IMR-90 (cell line): ENCODE measurements at regions not wholly inside any gene's neighbourhood (a gene's known extent, or its start where the extent isn't known, plus 50 kb on each side); places are given as distances from the start of the nearest gene placed in this dataset.

ENCODE experiments used
- ATAC-seq: fragments of 200-7000 bp; cut with Tn5 transposase; 2 replicates; pipeline ENCODE4 v1.9.1; 2020; ENCODE audit warnings: low read depth, mild to moderate bottlenecking, moderate library complexity
- BruUV-seq: library from RNA; stranded (reverse); fragments of 400-500 nt; replicated peaks from 2 replicates; lab custom pipeline; 2021; lab: Mats Ljungman, UMichigan
- CTCF ChIA-PET: fragments of 300-600 bp; formaldehyde crosslinking; extraction: SDS; loops from one replicate; lab custom pipeline; 2021; ENCODE audit warnings: antibody characterized with exemption; lab: Yijun Ruan, JAX
- POLR2A ChIA-PET: fragments of 300-600 bp; sonication (Branson Sonifier 250); formaldehyde crosslinking; loops from one replicate; lab custom pipeline; 2022; ENCODE audit warnings: antibody characterized with exemption; ENCODE audit not compliant: unreplicated experiment; lab: Charles Lee
- DNase-seq: peaks from one replicate; pipeline ENCODE4 v3.0.0; 2013
- H2AFZ ChIP-seq: replicated peaks from 2 replicates; pipeline ENCODE3; 2013; ENCODE audit warnings: low read length, mild to moderate bottlenecking; ENCODE audit not compliant: poor library complexity
- H2AK5ac ChIP-seq: 2 replicates; pipeline ENCODE4 v1.6.1; 2013; ENCODE audit warnings: low read depth, low read length, inconsistent platforms
- H2AK9ac ChIP-seq: replicated peaks from 2 replicates; pipeline ENCODE3; 2013; ENCODE audit warnings: mild to moderate bottlenecking, low read depth, low read length, moderate library complexity; ENCODE audit not compliant: poor library complexity
- H2BK120ac ChIP-seq: 2 replicates; pipeline ENCODE4 v1.6.1; 2013; ENCODE audit warnings: low read depth, low read length, inconsistent platforms
- H2BK15ac ChIP-seq: 3 replicates; pipeline ENCODE4 v1.6.1; 2013; ENCODE audit warnings: low read depth, low read length, inconsistent platforms
- H2BK20ac ChIP-seq: 2 replicates; pipeline ENCODE4 v1.6.1; 2013; ENCODE audit warnings: low read depth, mild to moderate bottlenecking, inconsistent platforms, low read length, moderate library complexity
- H2BK5ac ChIP-seq: 2 replicates; pipeline ENCODE4 v1.6.1; 2013; ENCODE audit warnings: mild to moderate bottlenecking, low read depth, low read length, inconsistent platforms; ENCODE audit not compliant: poor library complexity, severe bottlenecking
- H3K14ac ChIP-seq: replicated peaks from 2 replicates; pipeline ENCODE4 v1.6.1; 2013; ENCODE audit warnings: low read depth, low read length, inconsistent platforms
- H3K18ac ChIP-seq: 2 replicates; pipeline ENCODE4 v1.6.1; 2013; ENCODE audit warnings: low read depth, low read length, control low read depth
- H3K23ac ChIP-seq: 2 replicates; pipeline ENCODE4 v1.6.1; 2013; ENCODE audit warnings: low read depth, low read length, inconsistent platforms
- H3K27ac ChIP-seq: 2 replicates; pipeline ENCODE4 v1.5.1; 2013; ENCODE audit warnings: mild to moderate bottlenecking, control low read depth, low read length; ENCODE audit not compliant: insufficient read depth
- H3K27me3 ChIP-seq: 2 replicates; pipeline ENCODE4 v1.6.1; 2013; ENCODE audit warnings: low read length; ENCODE audit not compliant: control insufficient read depth, insufficient read depth
- H3K36me3 ChIP-seq: 2 replicates; pipeline ENCODE4 v1.6.1; 2013; ENCODE audit warnings: low read length, mixed read lengths; ENCODE audit not compliant: control insufficient read depth, insufficient read depth
- H3K4ac ChIP-seq: 2 replicates; pipeline ENCODE4 v1.6.1; 2013; ENCODE audit warnings: low read depth, low read length, inconsistent platforms
- H3K4me1 ChIP-seq: 2 replicates; pipeline ENCODE4 v1.6.1; 2013; ENCODE audit warnings: low read length, mixed read lengths; ENCODE audit not compliant: control insufficient read depth, insufficient read depth
- H3K4me2 ChIP-seq: 2 replicates; pipeline ENCODE4 v1.6.1; 2013; ENCODE audit warnings: low read depth, mild to moderate bottlenecking, control low read depth, low read length, moderate library complexity
- H3K4me3 ChIP-seq: 2 replicates; pipeline ENCODE4 v1.5.1; 2013; ENCODE audit warnings: low read depth, mild to moderate bottlenecking, control low read depth, low read length, moderate library complexity; ENCODE audit not compliant: insufficient read depth
- H3K56ac ChIP-seq: 2 replicates; pipeline ENCODE4 v1.6.1; 2013; ENCODE audit warnings: low read length, inconsistent platforms; ENCODE audit not compliant: insufficient read depth; ENCODE audit errors: extremely low read depth
- H3K79me1 ChIP-seq, 2 experiments: 2 replicates each; pipeline ENCODE4 v1.6.1; 2013; ENCODE audit warnings: low read length in 2 of 2, inconsistent platforms in 1 of 2, low read depth in 1 of 2
- H3K9ac ChIP-seq: 2 replicates; pipeline ENCODE4 v1.6.1; 2013; ENCODE audit warnings: low read depth, low read length, control low read depth
- H3K9me1 ChIP-seq: 2 replicates; pipeline ENCODE4 v1.6.1; 2013; ENCODE audit warnings: low read length, inconsistent platforms; ENCODE audit not compliant: insufficient read depth
- H3K9me3 ChIP-seq: 2 replicates; pipeline ENCODE4 v1.6.1; 2013; ENCODE audit warnings: low read length; ENCODE audit not compliant: control insufficient read depth, insufficient read depth
- H4K20me1 ChIP-seq: 2 replicates; pipeline ENCODE4 v1.6.1; 2013; ENCODE audit warnings: low read length, inconsistent platforms; ENCODE audit not compliant: insufficient read depth
- H4K5ac ChIP-seq: 2 replicates; pipeline ENCODE4 v1.6.1; 2013; ENCODE audit warnings: mild to moderate bottlenecking, low read depth, low read length, control low read depth
- H4K8ac ChIP-seq, 2 experiments: 2 replicates each; pipeline ENCODE4 v1.6.1; 2013; ENCODE audit warnings: low read depth in 2 of 2, low read length in 2 of 2, control low read depth in 1 of 2, inconsistent platforms in 1 of 2
- H4K91ac ChIP-seq: 2 replicates; pipeline ENCODE4 v1.6.1; 2013; ENCODE audit warnings: low read depth, low read length, inconsistent platforms; ENCODE audit not compliant: insufficient read depth
- BHLHE40 ChIP-seq: fragments of 150-350 bp; IDR thresholded peaks from 2 replicates; pipeline ENCODE4 v1.6.1; 2016; ENCODE audit warnings: mild to moderate bottlenecking, low read depth, low read length
- CEBPB ChIP-seq: IDR thresholded peaks from 2 replicates; pipeline ENCODE4 v1.6.1; 2012; ENCODE audit warnings: low read depth, low read length, improper control_type of control experiment
- CHD1 ChIP-seq: IDR thresholded peaks from 2 replicates; pipeline ENCODE4 v1.6.1; 2012; ENCODE audit warnings: low read depth, low read length, improper control_type of control experiment
- FOS ChIP-seq: fragments of 150-350 bp; IDR thresholded peaks from 2 replicates; pipeline ENCODE4 v1.6.1; 2016; ENCODE audit warnings: low read depth, low read length
- MAFK ChIP-seq: IDR thresholded peaks from 2 replicates; pipeline ENCODE4 v1.6.1; 2012; ENCODE audit warnings: low read depth, low read length, improper control_type of control experiment
- MAZ ChIP-seq: IDR thresholded peaks from 2 replicates; pipeline ENCODE4 v1.6.1; 2012; ENCODE audit warnings: low read depth, mild to moderate bottlenecking, low read length, improper control_type of control experiment, moderate library complexity, borderline replicate concordance
- MXI1 ChIP-seq: IDR thresholded peaks from 2 replicates; pipeline ENCODE4 v1.6.1; 2012; ENCODE audit warnings: low read depth, mild to moderate bottlenecking, low read length, moderate library complexity, borderline replicate concordance
- NFE2L2 ChIP-seq: fragments of 150-350 bp; IDR thresholded peaks from 2 replicates; pipeline ENCODE4 v1.6.1; 2016; ENCODE audit warnings: low read depth, mild to moderate bottlenecking, low read length
- POLR2A ChIP-seq: IDR thresholded peaks from 2 replicates; pipeline ENCODE4 v1.6.1; 2012; ENCODE audit warnings: mild to moderate bottlenecking, low read depth, low read length
- RAD21 ChIP-seq: IDR thresholded peaks from 2 replicates; pipeline ENCODE4 v1.6.1; 2012; ENCODE audit warnings: low read length, improper control_type of control experiment
- RCOR1 ChIP-seq: IDR thresholded peaks from 2 replicates; pipeline ENCODE4 v1.6.1; 2012; ENCODE audit warnings: mild to moderate bottlenecking, low read length, improper control_type of control experiment; ENCODE audit not compliant: insufficient replicate concordance
- RFX5 ChIP-seq: IDR thresholded peaks from 2 replicates; pipeline ENCODE4 v1.8.0; 2012; ENCODE audit warnings: low read depth, mild to moderate bottlenecking, low read length, moderate library complexity
- SMC3 ChIP-seq: fragments of 150-350 bp; IDR thresholded peaks from 2 replicates; pipeline ENCODE4 v1.6.1; 2016; ENCODE audit warnings: low read depth, mild to moderate bottlenecking, antibody characterized with exemption, low read length, moderate library complexity
- WGBS, 2 experiments: methylation state at CpG; one replicate each; pipeline versions ENCODE4 v1.1.5 to v1.1.7; 2013; ENCODE audit warnings: missing lambda C conversion rate in 2 of 2; ENCODE audit not compliant: insufficient read length in 1 of 2; ENCODE audit errors: extremely low coverage in 2 of 2; 5-methylcytosine and 5-hydroxymethylcytosine counted together
- dilution Hi-C: fragments of 300-500 bp; cut with HindIII; formaldehyde crosslinking; loops from one replicate; pipeline ENCODE4 v1.14.3; 2018; ENCODE audit warnings: low sequenced_read_pairs; ENCODE audit not compliant: unreplicated experiment
- in situ Hi-C: fragments of 300-500 bp; cut with MboI; formaldehyde crosslinking; loops from 3 replicates; pipeline ENCODE4 v1.14.3; 2019; ENCODE audit warnings: low sequenced_read_pairs, inconsistent platforms, mixed read lengths
- intact Hi-C: fragments of 100-400 bp; cut with micrococcal nuclease; formaldehyde crosslinking; loops from 2 replicates; pipeline ENCODE4 v1.10.0; 2022
- TF ChIP-seq, protein P1 (sequence below): fragments of 150-350 bp; IDR thresholded peaks from 2 replicates; pipeline ENCODE4 v1.6.1; 2016; ENCODE audit warnings: low read depth, mild to moderate bottlenecking, low read length, moderate library complexity, borderline replicate concordance
- TF ChIP-seq, protein P2 (sequence below): fragments of 150-350 bp; IDR thresholded peaks from 2 replicates; pipeline ENCODE4 v1.6.1; 2017; ENCODE audit warnings: mild to moderate bottlenecking, antibody characterized with exemption, low read length, low read depth
- TF ChIP-seq, protein P3 (sequence below): conservative IDR thresholded peaks from 2 replicates; pipeline ENCODE4 v1.5.1; 2012; ENCODE audit warnings: mild to moderate bottlenecking, low read depth, low read length, improper control_type of control experiment

DNA sequence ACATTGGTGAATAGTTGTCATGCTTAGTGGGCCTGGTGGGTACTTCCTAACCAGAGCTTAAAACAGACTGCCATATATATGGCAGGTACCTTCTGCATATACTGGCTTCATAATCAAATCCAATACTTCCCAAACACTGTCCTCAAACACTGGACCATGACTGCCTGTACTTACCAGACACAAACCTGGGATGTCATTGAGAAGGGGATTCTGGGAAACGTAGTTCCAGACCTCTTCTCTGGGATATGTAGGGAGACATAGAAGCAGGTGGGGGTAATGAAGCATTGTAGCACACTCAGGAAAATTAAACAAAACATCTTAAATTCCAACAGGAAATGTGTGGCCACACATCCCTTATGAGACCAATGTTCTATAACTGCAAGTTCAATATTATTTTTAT, 76.5 kb upstream of the ADAMTS5 start:
- Histone ChIP-seq H3K27ac (no peak overlapping the region), H2AK5ac (no peak overlapping the region), H3K23ac (no peak overlapping the region), H2BK15ac (no peak overlapping the region), H3K36me3 (no peaks in the 10 kb centered on the region), H3K79me1 (no peaks in the 10 kb centered on the region), H3K9ac (no peak overlapping the region), H4K5ac (no peak overlapping the region), H3K4ac (no peak overlapping the region), H2AK9ac (no peak overlapping the region), H2BK120ac (no peak overlapping the region), H3K4me3 (no peak overlapping the region), H2AFZ (no peak overlapping the region), H3K18ac (no peak overlapping the region), H3K9me3 (no peaks in the 10 kb centered on the region; the same call in 1 of the 2 replicates), H2BK5ac (no peak overlapping the region), H4K20me1 (no peaks in the 10 kb centered on the region), H3K4me1 (peaks cover 7% of the 10 kb centered on the region; the same call in 1 of the 2 replicates), H3K9me1 (no peaks in the 10 kb centered on the region), H3K56ac (no peak overlapping the region), H3K14ac (no peak overlapping the region), H3K4me2 (no peak overlapping the region), H2BK20ac (no peak overlapping the region), H4K8ac (no peak overlapping the region), H3K27me3 (no peaks in the 10 kb centered on the region), H4K91ac (no peak overlapping the region)
- CTCF ChIA-PET, result no interaction called here
- dilution Hi-C loops (no loop called here), intact Hi-C loops (no loop called here), in situ Hi-C loops (no loop called here)
- POLR2A ChIA-PET, result no interaction called here
- no CpG with 5 or more reads among the region's 1 CpG for WGBS, 2 experiments
- TF ChIP-seq, protein P1, sequence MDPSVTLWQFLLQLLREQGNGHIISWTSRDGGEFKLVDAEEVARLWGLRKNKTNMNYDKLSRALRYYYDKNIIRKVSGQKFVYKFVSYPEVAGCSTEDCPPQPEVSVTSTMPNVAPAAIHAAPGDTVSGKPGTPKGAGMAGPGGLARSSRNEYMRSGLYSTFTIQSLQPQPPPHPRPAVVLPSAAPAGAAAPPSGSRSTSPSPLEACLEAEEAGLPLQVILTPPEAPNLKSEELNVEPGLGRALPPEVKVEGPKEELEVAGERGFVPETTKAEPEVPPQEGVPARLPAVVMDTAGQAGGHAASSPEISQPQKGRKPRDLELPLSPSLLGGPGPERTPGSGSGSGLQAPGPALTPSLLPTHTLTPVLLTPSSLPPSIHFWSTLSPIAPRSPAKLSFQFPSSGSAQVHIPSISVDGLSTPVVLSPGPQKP, result no peak
- no peak for TF ChIP-seq MXI1
- no peak for TF ChIP-seq RFX5
- no peak for TF ChIP-seq MAFK
- TF ChIP-seq BHLHE40, result no peak
- TF ChIP-seq CHD1, result no peak
- no peak for TF ChIP-seq POLR2A
- no peak for TF ChIP-seq NFE2L2
- TF ChIP-seq CEBPB, result no peak
- TF ChIP-seq SMC3, result no peak
- TF ChIP-seq, protein P2, sequence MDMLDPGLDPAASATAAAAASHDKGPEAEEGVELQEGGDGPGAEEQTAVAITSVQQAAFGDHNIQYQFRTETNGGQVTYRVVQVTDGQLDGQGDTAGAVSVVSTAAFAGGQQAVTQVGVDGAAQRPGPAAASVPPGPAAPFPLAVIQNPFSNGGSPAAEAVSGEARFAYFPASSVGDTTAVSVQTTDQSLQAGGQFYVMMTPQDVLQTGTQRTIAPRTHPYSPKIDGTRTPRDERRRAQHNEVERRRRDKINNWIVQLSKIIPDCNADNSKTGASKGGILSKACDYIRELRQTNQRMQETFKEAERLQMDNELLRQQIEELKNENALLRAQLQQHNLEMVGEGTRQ, result no peak
- no peak for TF ChIP-seq RCOR1
- TF ChIP-seq MAZ, result no peak
- TF ChIP-seq RAD21, result no peak
- TF ChIP-seq, protein P3, sequence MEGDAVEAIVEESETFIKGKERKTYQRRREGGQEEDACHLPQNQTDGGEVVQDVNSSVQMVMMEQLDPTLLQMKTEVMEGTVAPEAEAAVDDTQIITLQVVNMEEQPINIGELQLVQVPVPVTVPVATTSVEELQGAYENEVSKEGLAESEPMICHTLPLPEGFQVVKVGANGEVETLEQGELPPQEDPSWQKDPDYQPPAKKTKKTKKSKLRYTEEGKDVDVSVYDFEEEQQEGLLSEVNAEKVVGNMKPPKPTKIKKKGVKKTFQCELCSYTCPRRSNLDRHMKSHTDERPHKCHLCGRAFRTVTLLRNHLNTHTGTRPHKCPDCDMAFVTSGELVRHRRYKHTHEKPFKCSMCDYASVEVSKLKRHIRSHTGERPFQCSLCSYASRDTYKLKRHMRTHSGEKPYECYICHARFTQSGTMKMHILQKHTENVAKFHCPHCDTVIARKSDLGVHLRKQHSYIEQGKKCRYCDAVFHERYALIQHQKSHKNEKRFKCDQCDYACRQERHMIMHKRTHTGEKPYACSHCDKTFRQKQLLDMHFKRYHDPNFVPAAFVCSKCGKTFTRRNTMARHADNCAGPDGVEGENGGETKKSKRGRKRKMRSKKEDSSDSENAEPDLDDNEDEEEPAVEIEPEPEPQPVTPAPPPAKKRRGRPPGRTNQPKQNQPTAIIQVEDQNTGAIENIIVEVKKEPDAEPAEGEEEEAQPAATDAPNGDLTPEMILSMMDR, result no peak
- TF ChIP-seq FOS, result no peak
- ATAC-seq (no peak), DNase-seq (no peak)
- no TSS peak for BruUV-seq
